Right lung (tissue), 2 donors: ENCODE measurements at regions not wholly inside any gene's neighbourhood (a gene's known extent, or its start where the extent isn't known, plus 50 kb on each side); places are given as distances from the start of the nearest gene placed in this dataset.

Experiments used
- DNase-seq, 2 donors: peaks; one replicate each; pipeline ENCODE4 v3.0.0-alpha.2; 2013

GRCh38 chr2:24439971-24440340, 51.1 kb upstream of the NCOA1 start:
- no peak for DNase-seq

- DNase-seq: no peak
Measured at GRCh38 chr2:24439280-24439970, 51.6 kb upstream of the NCOA1 start.

- peak in 1 of 2 donors; percentile 47 for DNase-seq
Measured at GRCh38 chr2:24438106-24438505, 52.9 kb upstream of the NCOA1 start.

DNA sequence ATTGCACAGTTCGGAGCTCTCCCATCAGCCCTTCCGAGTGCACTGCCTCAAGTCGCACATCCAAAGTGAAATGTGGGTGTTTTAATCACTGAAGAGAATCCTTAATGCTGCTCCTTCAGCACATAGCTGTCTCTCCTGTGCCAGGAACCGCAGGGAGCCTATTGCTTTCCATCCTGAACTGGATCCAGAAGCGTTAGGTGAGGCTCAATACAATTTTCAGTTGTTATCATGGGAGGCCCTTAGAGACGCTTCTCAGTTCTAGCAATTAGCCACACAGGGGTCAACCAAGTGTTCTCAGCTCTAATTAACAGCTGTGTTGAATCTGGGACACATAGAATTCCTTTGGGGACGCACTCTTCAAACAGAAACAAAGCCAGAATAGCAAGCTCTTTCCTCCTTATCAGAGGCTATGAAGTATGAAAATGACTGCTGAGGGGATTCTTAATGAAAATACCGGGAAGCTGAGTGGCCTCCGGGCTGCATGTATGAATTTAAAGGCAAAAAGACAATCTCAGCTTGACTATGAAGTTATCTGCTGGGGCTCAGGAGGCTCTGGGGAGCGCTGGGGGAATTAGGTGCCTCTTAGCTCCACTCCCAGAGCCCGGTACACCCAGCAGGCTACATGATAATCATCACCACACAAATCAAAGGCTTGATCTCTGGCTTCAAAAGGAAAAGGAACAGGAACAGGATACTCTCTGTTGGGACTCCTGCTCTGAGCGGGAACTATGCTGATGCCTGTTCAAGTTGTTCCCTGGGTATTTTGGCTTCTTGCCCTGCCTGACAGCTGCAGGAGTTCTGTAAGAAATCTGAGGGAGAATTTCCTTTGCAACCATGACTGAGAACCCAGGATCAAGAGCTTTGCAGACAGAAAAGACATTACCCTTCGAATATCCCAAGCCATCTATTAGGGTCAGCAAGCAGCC, 55.4 kb upstream of the NCOA1 start:
- DNase-seq: peak; percentile 84 to 87

DNA sequence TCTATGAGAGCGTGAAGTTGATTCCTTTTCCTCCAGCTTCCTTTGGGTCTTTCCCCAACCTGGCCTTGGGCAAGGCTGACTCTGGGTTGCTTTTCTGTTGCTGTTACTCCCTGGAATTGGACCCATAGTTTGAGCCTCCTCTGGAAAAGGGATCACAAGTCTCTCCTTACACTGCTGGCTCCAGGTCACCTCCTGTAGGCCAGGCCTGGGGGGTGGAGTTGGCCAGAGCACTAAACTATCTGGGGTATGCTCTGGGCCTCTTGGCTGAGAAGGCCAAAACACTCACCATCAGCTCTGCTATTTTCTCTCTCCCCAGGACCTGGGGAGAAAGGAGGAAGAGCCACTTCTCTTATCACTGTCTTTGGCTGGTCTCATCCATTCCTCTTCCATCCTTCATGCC, 56.5 kb upstream of the NCOA1 start:
- no peak for DNase-seq

GRCh38 chr2:24432735-24433134, 58.3 kb upstream of the NCOA1 start:
- no peak for DNase-seq

GRCh38 chr2:24432121-24432520, 58.9 kb upstream of the NCOA1 start:
- no peak for DNase-seq

DNA sequence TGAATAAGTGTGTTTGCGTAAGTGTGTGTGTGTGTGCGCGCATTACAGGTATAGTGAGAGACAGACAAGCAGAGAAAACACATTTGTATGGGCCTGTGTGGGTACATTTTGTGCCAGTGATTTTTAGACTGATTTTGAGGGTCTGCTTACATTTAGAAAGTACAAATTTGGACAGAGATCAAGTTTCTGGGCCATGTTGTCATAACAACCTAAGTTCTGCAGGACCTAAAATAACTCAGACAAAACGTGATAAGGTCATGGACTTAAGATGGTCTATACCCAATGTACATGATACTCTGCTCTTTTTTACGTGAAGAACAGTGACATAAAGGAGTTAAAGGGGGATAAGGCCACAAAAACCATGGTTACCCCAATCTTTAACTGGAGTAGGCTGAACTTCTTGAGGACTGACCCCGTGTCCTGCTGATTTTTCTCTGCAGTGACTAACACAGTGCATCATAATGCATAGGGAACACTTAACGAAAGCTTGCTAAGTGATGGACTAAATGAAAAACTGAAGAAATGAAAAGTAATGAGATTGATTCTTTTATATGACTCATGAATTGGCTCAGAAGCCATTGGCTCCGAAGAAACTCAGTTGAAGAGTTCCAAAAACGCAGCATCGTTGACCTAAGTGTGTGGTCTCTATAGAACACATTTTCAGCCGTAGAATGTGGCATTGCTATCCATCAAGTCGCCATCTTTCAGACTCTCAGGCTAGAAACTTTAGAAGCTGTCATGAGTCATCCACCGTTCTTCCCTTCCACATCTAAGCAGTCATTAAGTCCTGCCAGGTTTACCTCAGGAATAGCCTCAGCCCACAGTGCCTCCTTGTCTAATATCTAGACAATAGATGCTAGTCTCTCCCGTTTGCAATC, 61.6 kb upstream of the NCOA1 start:
- DNase-seq: peak in 1 of 2 donors; percentile 56

- DNase-seq: no peak
Measured at GRCh38 chr2:24424387-24424786, 64.1 kb upstream of the ITSN2 start.

DNA sequence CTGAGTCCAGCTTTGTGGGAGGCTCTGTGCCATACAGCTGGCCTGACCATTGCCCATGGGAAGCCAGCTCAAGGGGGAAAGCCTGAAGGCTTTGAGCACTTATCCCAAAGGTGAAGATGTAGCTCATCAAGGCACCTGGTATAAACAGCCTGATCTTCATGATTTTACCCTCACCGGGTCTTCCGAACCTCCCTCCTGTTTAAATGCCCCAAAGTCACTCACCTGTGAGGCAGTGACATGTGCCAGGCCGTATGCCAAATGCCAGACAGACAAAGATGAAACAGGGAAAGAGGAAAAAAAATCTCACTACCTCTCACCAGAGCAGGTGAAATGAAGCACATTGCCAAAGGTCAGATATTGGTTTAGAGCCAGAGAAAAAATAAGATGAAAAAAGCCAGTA, 62.8 kb upstream of the ITSN2 start:
- DNase-seq: no peak

DNA sequence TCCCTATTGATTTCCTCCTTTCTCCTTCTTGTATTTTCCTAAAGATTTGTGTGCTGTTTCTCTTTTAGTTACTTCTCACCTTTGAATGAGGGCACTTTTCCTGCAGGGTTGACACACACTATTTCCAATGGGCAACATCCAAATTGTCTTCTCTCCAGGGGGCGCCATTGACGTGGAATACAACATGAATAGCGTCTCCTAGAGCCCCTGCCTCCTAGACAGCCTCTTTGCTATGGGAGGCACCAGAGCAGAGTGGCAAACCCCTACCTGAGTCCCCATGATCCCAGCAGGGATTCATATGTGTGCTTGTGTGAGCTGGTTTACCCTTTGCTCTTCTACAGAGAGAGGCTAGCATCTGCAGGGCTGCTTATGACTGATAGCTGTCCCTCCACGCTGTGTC, 61.3 kb upstream of the ITSN2 start:
- no peak for DNase-seq

GRCh38 chr2:24420373-24420772, 60.0 kb upstream of the ITSN2 start:
- DNase-seq: no peak

DNA sequence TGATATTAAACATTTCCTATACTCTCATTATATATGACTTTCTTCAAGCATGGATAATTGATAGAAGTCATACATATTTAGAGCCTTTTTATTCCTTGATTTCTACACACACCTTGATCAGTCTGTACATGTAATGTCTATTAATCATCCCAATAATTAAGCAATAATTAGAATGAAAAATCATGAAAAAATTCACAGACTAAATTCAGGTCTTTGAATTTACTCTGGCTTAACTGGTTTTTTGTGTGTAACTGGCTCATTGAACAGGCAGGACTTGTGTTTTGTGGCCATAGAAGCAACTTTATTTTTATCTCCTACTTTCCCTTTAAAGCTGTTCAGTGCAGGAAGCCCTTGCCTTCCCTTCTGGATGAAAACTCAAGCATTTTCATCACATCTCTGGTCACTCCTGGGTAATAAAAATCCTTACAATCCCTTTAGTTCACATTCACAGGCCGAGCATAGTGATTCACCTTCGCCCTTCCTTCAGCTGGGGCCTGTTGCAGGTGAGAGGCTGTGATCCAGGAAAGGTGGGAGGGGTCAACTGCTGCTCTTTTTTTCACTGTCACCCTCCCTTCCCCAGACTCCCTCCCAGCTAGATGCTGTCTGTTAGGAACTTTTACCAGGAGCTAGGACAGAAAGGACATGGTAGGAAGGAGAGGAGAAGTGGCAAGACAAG, 58.0 kb upstream of the ITSN2 start:
- DNase-seq: no peak

DNA sequence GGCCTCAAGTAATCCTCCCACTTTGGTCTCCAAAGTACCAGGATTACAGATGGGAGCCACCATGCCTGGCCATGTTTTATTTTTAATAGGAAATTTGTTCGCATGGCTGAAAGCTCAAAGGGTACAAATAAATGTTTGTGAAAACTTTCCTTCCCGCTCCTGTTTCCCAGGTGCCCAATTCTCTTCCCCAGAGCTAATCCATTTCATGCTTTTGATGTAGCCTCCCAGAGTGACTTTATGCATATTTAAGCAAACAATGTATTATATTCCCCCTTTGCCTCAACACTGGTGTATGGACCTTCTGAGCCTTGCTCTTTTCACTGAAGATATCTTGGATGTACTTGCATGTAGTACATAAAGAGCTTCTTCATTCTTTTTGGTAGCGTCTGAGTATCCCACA, 52.5 kb upstream of the ITSN2 start:
- no peak for DNase-seq

DNA sequence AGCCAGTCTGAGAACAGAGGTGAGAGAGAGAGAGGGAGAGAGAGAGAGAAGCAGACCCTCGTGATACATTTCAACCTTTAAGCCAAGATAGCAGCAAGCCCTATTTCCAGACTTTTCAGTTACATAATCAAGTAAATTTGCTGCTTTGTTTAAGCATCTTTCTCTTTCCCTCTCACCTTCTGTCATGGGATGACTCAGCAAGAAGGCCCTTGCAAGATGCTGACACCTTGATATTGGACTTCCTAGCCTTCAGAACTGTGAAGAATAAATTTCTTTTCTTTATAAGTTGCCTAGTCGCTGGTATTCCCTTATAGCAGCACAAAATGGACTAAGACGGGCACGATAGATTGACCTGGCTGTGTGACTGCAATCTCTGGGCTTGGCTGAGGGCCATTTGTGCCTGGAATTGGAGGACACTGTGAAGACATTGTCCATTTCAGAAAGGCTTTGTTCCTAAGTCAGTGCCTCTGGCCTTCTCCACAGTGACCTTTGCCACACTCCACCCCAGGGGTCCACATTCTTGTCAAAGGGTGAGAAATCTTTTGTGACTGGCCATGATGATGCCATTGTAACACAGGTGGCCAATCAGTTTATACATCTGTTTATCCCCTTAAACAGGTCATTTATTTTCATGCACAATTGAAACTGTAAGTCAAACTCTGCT, 51.3 kb upstream of the ITSN2 start:
- DNase-seq: no peak

- DNase-seq: no peak
Measured at GRCh38 chr2:24410976-24411375, 50.6 kb upstream of the ITSN2 start.

DNA sequence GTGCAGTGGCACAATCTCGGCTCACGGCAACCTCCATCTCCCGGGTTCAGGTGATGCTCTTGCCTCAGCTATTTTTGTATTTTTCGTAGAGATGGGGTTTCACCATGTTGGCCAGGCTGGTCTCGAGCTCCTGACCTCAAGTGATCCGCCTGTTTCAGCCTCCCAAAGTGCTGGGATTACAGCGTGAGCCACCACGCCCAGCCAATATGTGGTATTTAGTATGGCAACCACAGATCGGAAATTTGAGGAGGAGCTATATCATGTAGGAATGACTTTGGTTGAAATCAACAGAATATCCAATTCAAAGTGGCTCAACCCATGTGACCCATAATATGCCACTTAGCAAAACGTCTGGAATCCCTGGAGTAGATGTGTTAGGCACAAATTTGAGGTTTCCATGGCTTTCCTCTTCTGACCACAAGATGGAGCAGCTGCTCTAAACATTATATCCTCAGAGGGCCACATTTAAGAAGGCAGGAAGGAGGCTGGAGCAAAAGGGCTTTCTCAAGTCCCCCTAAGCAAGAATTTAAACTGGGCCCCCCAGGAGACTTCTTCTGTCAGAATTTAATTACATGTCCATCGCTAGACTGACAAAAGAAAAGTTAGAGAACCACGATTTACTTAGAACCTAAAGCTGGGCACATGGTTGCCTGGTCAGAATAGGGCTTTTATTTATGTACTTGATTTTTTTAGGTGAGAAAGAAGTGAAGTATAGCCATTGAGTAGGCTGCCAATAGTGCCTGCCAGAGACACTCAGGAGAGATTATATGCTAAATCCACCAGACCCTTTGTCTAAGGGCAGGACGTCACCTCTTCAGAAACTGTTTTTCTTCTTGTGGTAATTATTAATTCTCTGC, 49.6 kb upstream of the ITSN2 start:
- DNase-seq: peak; percentile 61 to 72
